Activated T-helper 1 cell treated with Interleukin-2 at 50 U/mL for 16 hours (primary cell): ENCODE measurements at regions not wholly inside any gene's neighbourhood (a gene's known extent, or its start where the extent isn't known, plus 50 kb on each side); places are given as distances from the start of the nearest gene placed in this dataset.
"Not testable (repeated sequence)": the region's sequence is repeated elsewhere in the genome, so short reads cannot be mapped to it uniquely, and the experiment has no call there.

Source experiments
- DNase-seq: peaks from one replicate; pipeline ENCODE4 v3.0.0-alpha.2; 2020; ENCODE audit warnings: low read depth

- no peak for DNase-seq
Measured at GRCh38 chr13:108003626-108004025, 211.7 kb downstream of the LIG4 start.

GRCh38 chr13:108000998-108001397, 214.3 kb downstream of the LIG4 start:
- no peak for DNase-seq

DNA sequence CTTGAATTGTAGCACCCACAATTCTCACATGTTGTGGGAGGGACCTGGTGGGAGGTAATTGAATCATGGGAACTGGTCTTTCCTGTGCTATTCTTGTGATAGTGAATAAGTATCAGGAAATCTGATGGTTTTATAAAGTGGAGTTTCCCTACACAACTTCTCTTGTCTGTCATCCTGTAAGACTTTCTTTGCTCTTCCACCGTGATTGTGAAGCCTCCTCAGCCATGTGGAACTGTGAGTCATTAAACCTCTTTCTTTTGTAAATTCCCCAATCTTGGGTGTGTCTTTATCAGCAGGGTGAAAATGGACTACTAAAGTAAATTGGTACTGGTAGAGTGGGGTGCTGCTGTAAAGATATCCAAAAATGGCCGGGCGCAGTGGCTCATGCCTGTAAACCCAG, 215.6 kb downstream of the LIG4 start:
- DNase-seq: no peak

GRCh38 chr13:107994137-107994536, 221.2 kb downstream of the LIG4 start:
- no peak for DNase-seq

DNA sequence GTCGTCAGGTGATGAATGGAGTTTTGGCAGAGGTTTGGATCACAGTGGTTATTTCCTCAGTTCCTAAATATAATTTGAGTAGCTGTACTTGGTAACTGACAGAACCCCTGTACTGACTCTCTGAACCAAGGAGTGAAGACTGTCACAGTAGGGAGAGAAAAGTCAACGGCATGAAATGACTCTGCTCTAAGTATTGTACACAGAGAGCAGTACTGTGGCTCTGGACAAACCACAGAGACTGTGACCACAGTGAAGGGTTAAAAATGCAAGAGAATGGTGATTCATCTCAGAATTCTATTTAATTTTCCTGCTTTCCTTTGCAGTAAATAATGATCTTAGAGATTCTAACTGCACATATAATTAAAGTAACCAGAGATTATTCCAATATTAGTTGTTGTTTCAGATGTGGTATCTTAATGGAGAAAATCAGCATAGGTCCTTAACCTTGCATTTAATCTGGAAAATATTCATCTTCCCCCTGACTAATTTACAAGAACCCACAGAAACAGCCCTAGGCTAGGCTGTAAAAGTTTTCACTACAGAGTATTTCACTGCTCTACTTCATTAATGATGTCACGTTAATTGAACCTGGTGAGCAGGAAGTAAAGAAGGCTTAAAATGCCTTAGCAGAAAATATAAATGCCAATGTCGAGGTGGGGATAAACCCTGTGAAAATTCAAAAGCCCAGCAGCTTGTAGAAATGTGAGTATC, 221.9 kb downstream of the LIG4 start:
- no peak for DNase-seq

DNA sequence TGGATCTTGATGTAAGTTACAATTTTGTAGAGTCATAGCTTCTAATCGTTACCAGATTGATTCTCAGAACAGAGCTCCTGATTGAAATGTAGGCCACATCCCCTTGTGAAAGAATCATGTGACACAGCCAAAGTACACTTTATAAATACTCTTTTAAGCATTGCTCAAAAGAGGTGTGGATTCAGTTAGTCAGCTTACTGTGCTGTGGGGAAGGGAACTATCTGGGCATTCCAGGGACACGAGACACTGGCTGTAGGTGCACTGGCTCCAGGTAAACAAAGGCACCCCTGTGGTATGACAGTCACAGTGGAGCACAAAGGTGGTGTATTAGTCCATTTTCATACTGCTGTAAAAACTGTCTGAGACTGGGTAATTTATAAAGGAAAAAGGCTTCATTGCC, 222.8 kb downstream of the LIG4 start:
- no peak for DNase-seq

DNA sequence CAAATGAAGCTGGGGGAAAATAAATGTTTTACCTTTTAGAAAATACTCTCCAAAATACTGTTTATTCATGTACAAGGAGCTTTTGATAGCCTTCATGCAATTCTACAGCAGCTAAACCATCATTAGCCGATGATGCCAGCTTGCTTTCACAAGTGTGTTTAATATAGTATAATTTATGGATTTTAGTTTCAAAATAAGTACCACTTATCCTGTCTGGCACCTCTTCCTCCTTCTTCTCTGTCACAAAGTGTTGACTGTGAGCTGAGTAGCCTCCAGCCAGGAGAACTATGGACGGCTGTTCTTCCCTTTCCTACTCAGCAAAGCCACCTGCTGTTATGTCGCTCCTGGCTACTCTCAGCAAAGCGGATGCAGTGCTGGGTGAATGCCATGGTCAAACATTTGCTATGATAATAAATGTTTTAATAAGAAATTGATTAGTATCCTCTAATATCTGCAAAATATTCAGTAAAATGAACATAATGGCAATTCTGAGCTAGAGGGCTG, 238.2 kb downstream of the LIG4 start:
- no peak for DNase-seq

GRCh38 chr13:107976628-107977027, 238.7 kb downstream of the LIG4 start:
- DNase-seq: no peak

DNA sequence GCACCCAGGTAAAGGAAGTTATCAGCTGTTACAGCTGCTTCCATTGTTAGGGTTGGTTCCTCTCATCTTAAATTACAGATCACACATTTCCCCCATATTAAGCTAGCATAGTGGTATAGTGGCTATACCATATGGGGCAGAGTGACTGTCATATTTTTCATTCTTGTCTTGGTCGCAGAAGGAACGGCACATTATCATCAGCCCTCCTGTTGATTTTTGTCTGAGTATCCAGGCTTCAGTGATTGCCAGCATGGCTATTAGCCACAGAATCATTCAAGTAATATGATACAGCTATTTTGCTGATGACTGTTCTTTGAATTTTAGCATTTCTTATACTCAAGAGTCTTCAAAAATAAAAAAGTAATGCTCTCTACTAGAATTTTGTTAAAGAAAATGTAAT, 240.9 kb downstream of the LIG4 start:
- DNase-seq: no peak

GRCh38 chr13:107969546-107969945, 245.8 kb downstream of the LIG4 start:
- no peak for DNase-seq

- no peak for DNase-seq
Measured at GRCh38 chr13:107968470-107968869, 246.9 kb downstream of the LIG4 start.

DNA sequence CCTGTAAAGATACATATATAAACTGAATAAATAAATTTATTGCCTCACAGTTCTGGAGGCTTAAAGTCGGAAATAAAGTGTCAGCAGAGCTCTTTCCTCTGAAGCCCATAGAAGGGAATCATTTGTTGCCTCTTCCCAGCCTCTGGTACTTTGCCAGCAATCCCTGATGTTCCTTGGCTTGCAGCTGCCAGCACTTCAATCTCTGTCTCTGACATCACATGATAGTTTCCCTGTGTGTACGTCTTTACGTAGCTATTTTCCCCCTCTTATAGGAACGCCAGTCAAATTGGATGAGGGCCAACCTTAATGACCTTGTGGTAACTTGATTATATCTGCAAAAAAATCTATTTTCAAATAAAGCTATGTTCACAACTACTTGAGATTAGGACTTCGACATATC, 250.9 kb downstream of the LIG4 start:
- DNase-seq: no peak

DNA sequence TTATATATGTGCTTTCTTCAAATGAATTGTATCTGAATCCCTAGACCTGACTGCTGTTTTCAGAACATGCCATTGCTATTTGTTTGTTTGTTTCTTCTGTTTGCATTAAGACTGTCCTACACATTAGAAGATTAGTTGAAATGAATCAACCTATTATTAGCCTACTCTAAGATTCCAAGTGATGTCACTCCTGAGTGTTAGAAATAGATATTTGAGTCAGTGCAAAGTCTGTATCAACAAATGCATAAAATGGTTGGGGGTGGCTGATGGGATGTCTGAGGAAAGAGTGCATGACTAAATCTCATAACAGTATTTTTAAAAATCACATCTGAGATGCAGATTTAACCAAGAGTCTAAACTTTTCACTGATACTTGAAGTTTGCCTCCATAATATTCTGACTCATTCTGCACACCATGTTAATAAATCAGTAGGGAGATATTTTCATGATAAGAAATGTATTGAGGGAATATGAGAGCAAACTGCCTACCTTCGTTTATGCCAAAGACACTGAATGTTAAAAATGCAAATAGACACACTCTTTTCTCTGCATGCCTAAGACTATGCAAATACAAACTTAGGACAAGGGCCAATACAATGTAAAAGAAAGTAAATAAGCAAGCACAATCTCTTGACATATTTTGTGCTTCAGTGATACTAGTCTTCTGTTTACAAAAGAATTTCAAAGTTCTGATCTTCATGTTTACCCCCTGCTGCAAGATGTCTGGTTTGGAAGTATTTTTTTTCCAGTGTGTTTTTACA, 253.3 kb downstream of the LIG4 start:
- no peak for DNase-seq

DNA sequence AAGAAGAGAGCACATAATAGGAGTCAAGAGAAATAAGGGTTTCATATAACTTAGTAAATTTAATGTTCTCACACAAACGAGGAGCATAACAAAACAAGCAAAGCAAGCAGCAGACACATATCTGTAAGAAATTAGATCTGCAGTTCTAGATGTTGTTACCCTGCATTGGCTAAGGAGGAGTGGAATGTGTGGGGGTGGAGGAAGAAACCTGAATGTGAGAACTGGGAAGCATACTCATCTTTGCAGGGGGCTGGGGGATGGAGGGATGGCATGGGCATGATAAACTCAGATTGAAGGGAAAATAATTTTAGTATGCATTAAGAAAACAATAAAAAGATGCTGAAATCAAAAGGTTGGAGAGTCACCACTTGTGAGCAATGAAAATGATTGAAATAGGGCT, 255.0 kb downstream of the LIG4 start:
- no peak for DNase-seq

DNA sequence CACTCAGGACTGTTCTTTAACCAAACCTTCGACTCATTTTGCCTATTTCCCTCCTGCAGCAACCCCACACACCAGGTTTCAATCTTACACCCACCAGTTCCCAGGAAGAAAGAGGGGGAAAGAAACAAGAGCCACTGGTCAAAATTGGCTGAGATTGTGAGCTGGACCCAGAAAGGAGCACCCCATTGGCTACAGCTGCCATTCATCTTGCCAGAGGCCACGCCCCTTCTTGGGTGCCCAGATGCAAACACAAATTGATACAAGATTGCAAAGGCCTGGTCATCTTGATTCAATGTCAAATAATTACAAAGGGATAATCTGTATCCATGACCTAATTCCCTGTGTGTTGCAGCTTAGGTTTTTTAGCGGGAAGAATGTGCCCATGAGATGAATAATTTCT, 258.4 kb downstream of the LIG4 start:
- no peak for DNase-seq

- no peak for DNase-seq
Measured at GRCh38 chr13:107942030-107942617, 273.2 kb downstream of the LIG4 start.

DNA sequence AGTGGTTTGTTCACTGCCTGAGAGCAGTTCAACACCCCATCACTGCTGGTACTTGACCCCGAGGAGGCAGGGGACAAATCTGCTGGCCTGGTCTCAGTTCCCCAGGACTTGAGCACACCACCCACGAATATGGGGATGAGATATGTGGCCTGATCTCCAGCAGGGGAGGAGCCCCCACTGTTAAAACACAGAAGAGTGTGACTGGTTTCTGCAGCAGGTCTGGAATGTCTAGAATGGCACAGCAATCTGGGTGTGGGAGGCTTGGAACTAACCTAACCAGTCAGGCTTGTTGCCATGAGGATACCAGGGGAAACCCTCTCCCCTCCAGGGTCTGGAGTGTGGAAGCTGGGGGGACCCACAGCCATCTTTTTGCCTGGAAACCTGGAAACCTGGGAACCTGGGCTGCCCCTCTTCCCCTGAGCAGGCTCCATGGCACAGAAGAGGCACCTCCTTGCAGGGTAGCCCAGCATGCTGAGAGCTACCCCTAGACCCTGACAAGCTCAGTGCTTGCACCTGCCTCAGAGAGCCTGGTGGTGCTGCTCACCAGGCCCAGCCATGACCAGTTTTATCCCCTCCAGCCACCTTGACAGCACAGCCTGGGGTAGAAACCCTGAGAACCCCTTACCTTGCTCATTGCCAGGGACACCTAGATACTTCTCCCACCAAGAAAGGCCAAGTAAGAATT, 273.8 kb downstream of the LIG4 start:
- DNase-seq: no peak

- DNase-seq: no peak
Measured at GRCh38 chr13:107937848-107938247, 277.5 kb downstream of the LIG4 start.

DNA sequence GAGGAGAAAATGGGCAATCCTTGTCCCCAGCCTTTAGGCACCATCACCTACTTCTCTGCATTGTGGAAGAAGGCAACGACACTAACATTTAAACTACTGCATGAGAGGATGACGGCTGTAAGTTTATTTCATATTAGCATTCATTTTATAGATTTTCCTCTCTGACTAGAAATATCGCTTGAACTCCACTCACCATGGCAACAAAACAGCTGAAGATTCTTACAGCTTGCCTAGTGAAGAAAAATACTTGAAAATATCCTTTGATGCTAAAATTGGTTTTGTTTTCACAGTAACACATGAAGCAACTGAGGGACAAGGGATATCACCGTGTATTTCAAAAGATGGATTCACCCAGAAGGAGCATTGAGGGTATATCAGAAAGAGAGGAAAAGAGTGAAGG, 284.3 kb downstream of the LIG4 start:
- no peak for DNase-seq

GRCh38 chr13:107928762-107929161, 286.6 kb downstream of the LIG4 start:
- no peak for DNase-seq

- no peak for DNase-seq
Measured at GRCh38 chr13:107927557-107927956, 287.8 kb downstream of the LIG4 start.

- DNase-seq: not testable (repeated sequence)
Measured at GRCh38 chr13:107926515-107926914, 288.8 kb downstream of the LIG4 start.

DNA sequence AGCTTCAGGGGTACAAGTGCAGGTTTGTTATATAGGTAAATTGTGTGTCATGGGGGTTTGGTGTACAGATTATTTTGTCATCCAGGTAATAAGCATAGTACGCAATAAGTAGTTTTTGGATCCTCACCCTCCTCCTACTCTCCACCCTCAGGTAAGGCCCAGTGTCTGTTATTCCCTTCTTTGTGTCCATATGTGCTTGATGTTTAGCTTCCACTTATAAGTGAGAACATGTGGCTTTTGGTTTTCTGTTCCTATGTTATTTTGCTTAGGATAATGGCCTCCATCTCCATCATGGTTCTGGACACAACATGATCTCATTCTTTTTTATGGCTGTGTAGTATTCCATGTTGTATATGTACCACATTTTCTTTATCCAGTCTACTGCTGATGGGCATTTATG, 298.4 kb downstream of the LIG4 start:
- DNase-seq: not testable (repeated sequence)
